OCI-LY7 (cell line): ENCODE measurements at regions not wholly inside any gene's neighbourhood (a gene's known extent, or its start where the extent isn't known, plus 50 kb on each side); places are given as distances from the start of the nearest gene placed in this dataset.

ENCODE experiments used
- CTCF ChIP-seq: fragments of 200-600 bp; sonication (generic); conservative IDR thresholded peaks from 2 replicates; pipeline ENCODE4 v1.5.1; 2014; ENCODE audit warnings: mild to moderate bottlenecking, antibody characterized with exemption, low read length, moderate library complexity, mixed read lengths
- EZH2phosphoT487 ChIP-seq: fragments of 200-600 bp; sonication (generic); IDR thresholded peaks from 2 replicates; pipeline ENCODE4 v1.6.1; 2018; ENCODE audit warnings: low read depth, borderline replicate concordance, mild to moderate bottlenecking, mixed run types, antibody characterized with exemption, low read length, moderate library complexity, mixed read lengths

- TF ChIP-seq CTCF = no peak
- TF ChIP-seq EZH2phosphoT487 = no peak
These were observed 602.0 kb upstream of the CPEB2 start for GRCh38 chr4:14400307-14400706.
